Cardiac muscle cell (in vitro differentiated cells and primary cell): ENCODE measurements at regions not wholly inside any gene's neighbourhood (a gene's known extent, or its start where the extent isn't known, plus 50 kb on each side); places are given as distances from the start of the nearest gene placed in this dataset.

Source experiments
- DNase-seq, 2 donors: peaks; one replicate each; pipeline versions ENCODE4 v3.0.0 to v3.0.0-alpha.2; 2010 to 2017; ENCODE audit warnings: low read depth in 1 of 2, low spot score in 1 of 2
- H3K27ac ChIP-seq: fragments of 200-600 bp; sonication (generic); 2 replicates; pipeline ENCODE4 v1.5.1; 2016
- H3K27me3 ChIP-seq: fragments of 200-600 bp; sonication (generic); 2 replicates; pipeline ENCODE4 v1.6.0; 2016; ENCODE audit warnings: control low read depth
- H3K36me3 ChIP-seq: fragments of 200-600 bp; sonication (generic); 2 replicates; pipeline ENCODE4 v1.5.1; 2016; ENCODE audit warnings: control low read depth
- H3K4me1 ChIP-seq: fragments of 200-600 bp; sonication (generic); 2 replicates; pipeline ENCODE4 v1.8.1; 2017; ENCODE audit warnings: low read depth, mild to moderate bottlenecking, mixed run types
- H3K4me3 ChIP-seq: fragments of 200-600 bp; sonication (generic); 2 replicates; pipeline ENCODE4 v1.5.1; 2016; ENCODE audit warnings: mild to moderate bottlenecking
- H3K9me3 ChIP-seq: fragments of 200-600 bp; sonication (generic); 2 replicates; pipeline ENCODE4 v1.5.1; 2017; ENCODE audit warnings: low read depth, mild to moderate bottlenecking, control low read depth
- TF ChIP-seq, protein P1 (sequence below): IDR thresholded peaks from 2 replicates; pipeline ENCODE4 v1.5.1; 2012; ENCODE audit warnings: low read depth, mild to moderate bottlenecking, low read length

DNA sequence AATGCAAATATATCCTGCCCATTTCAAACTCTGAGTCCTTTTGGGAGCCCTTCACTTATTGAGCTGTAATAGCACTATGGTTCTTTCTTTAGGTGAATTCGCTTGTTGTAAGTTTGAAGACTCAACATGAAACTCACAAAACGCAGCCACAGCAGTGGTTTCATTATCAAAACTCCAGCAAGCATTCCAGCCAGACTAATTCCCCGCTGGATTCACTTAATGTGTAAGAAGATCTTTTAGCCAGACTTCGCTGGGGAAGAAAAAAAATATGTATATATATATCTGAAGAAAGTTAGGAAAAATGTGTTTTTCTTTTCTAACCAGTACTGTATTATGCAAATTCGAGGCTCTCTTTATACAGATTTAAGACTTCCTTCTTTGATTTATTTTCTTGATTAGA lies 241.1 kb downstream of the WNT5A start:
- peak in 1 of 2 donors; percentile 62 for DNase-seq
- no peaks in the 10 kb centered on the region for H3K9me3 ChIP-seq
- H3K27me3 ChIP-seq = no peaks in the 10 kb centered on the region
- no peaks in the 10 kb centered on the region for H3K4me1 ChIP-seq
- H3K36me3 ChIP-seq = no peaks in the 10 kb centered on the region
- TF ChIP-seq, protein P1, sequence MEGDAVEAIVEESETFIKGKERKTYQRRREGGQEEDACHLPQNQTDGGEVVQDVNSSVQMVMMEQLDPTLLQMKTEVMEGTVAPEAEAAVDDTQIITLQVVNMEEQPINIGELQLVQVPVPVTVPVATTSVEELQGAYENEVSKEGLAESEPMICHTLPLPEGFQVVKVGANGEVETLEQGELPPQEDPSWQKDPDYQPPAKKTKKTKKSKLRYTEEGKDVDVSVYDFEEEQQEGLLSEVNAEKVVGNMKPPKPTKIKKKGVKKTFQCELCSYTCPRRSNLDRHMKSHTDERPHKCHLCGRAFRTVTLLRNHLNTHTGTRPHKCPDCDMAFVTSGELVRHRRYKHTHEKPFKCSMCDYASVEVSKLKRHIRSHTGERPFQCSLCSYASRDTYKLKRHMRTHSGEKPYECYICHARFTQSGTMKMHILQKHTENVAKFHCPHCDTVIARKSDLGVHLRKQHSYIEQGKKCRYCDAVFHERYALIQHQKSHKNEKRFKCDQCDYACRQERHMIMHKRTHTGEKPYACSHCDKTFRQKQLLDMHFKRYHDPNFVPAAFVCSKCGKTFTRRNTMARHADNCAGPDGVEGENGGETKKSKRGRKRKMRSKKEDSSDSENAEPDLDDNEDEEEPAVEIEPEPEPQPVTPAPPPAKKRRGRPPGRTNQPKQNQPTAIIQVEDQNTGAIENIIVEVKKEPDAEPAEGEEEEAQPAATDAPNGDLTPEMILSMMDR = no peak
- no peak overlapping the region for H3K4me3 ChIP-seq
- no peak overlapping the region for H3K27ac ChIP-seq

DNA sequence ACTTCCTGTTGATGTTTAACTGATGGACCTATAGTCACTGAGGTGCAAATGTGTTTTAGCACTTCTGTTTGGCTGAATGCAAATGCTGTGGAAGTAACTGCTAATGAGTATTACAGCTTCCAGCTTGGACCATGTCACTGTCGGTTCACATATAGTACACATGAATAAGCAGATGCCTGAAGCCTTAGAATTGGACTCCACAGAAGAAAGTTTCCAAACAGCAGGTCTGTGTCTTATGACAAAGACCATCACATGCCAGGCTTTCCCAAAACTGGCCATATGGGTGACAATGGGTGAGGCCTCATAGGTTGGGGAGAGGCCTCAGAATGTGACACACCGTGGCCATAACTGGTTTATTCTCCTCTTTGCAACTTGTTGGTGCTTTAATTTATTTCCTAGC lies 241.8 kb downstream of the WNT5A start:
- Histone ChIP-seq H3K4me1 (no peaks in the 10 kb centered on the region), H3K27me3 (no peaks in the 10 kb centered on the region), H3K27ac (no peak overlapping the region), H3K4me3 (no peak overlapping the region), H3K36me3 (no peaks in the 10 kb centered on the region), H3K9me3 (no peaks in the 10 kb centered on the region)
- TF ChIP-seq, protein P1 = no peak
- DNase-seq = no peak

DNA sequence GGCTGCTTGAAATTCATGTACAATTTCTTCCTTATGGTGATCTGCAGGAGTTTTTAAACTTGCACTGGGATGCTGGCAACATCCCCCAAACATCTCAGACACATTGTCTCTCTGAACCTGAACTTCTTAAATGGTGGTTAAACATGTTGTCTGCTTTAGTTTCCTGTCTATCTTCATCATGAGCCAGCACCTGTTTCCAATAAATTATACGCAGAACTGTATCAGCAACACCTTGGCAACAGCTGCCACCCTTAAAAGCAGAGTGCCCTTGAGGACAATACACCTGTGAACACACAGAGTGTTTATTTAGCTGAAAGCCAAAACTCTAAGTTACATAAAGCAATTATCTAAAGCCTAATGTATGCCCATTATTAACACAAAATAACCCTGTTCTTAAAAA lies 242.9 kb downstream of the WNT5A start:
- H3K4me1 ChIP-seq = no peaks in the 10 kb centered on the region
- no peak overlapping the region for H3K4me3 ChIP-seq
- no peaks in the 10 kb centered on the region for H3K9me3 ChIP-seq
- H3K36me3 ChIP-seq = no peaks in the 10 kb centered on the region
- H3K27me3 ChIP-seq = no peaks in the 10 kb centered on the region
- TF ChIP-seq, protein P1 = no peak
- no peak for DNase-seq
- H3K27ac ChIP-seq = no peak overlapping the region

DNA sequence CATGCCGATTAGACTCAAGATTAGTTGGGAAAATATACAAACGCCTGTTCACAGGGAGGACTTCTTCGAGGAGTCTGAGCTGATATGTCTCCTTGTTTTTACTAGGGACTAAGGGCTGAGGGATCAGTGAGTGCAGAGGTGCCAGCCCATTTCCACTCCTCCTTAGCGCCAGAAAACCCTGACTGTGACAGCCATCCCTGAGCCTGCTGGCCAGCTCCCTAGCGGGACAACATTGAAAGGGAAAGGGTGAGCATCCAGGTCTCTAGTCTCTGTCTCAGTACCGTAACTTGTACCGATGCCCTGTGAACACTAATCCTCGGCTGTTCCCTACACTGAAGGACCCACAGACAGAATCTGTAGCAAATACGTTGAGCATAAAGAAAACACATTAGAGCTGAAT lies 243.4 kb downstream of the WNT5A start:
- no peaks in the 10 kb centered on the region for H3K9me3 ChIP-seq
- no peaks in the 10 kb centered on the region for H3K27me3 ChIP-seq
- H3K27ac ChIP-seq = no peak overlapping the region
- DNase-seq = peak in 1 of 2 donors; percentile 15
- no peak overlapping the region for H3K4me3 ChIP-seq
- TF ChIP-seq, protein P1 = no peak
- H3K4me1 ChIP-seq = no peaks in the 10 kb centered on the region
- no peaks in the 10 kb centered on the region for H3K36me3 ChIP-seq

DNA sequence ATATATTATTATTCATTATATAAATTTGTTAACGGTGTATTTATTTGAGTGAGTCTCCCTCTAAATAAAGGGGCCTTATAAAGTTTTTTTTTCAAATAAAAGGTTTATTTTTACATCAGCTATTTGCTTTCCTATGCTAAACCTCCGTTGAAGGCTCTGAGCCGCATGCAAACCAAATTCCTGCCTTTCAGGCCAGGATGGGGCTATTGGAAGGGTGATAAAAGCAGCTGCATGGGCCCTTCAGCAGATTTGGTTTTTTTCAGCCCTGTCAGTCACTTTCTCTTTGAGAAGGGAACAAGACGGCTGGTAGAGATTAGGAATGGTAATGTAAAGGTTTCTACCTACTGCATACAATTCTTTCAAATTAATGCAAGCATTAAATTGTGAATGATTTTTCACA lies 244.2 kb downstream of the WNT5A start:
- TF ChIP-seq, protein P1 = no peak
- Histone ChIP-seq H3K4me1 (no peaks in the 10 kb centered on the region), H3K4me3 (no peak overlapping the region), H3K27ac (no peak overlapping the region), H3K36me3 (no peaks in the 10 kb centered on the region), H3K9me3 (no peaks in the 10 kb centered on the region), H3K27me3 (no peaks in the 10 kb centered on the region)
- no peak for DNase-seq

DNA sequence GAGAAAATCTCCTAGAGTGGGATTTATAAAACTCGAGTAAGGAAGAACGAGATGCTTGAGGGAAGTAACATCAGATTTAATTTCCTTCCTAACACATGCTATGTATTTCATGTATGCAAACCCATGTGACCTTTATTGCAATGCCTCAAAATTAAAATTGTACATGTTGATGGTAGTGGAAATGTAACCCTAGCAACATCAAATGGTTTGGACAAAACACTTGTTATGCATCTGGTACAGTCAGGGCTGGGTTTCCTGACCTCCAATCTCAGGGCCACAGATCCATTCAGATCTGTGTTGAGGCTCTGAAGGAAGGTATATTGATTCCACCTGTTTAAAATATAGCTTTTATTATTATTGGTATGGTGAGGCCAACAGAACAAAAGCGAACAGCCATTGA lies 246.0 kb downstream of the WNT5A start:
- TF ChIP-seq, protein P1 = no peak
- no peaks in the 10 kb centered on the region for H3K9me3 ChIP-seq
- H3K4me3 ChIP-seq = no peak overlapping the region
- H3K27me3 ChIP-seq = no peaks in the 10 kb centered on the region
- H3K27ac ChIP-seq = no peak overlapping the region
- H3K4me1 ChIP-seq = no peaks in the 10 kb centered on the region
- DNase-seq = no peak
- H3K36me3 ChIP-seq = no peaks in the 10 kb centered on the region
